ENCODE measurements at regions not wholly inside any gene's neighbourhood (a gene's known extent, or its start where the extent isn't known, plus 50 kb on each side); places are given as distances from the start of the nearest gene placed in this dataset.

DNA sequence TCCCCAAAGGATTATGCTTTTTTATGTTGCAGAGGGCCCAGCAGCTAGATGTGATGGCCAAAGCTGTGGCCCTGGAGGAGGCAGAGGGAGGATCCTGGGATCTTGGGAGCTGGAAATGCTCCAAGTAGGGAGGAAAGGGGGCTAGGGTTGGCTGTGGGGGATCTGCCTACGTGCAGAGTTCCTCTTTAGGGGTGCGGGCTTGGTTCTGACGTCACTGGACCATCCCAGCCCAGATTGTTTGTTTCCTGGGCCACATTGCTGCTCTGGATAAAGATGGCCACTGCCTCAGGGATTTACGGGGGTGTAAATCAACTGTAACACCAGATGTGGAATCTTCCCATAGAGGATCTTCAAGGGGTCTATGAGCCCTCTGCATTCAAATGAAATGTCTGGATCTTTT lies 110.3 kb upstream of the SYT13 start:
- TF ChIP-seq, protein P1, sequence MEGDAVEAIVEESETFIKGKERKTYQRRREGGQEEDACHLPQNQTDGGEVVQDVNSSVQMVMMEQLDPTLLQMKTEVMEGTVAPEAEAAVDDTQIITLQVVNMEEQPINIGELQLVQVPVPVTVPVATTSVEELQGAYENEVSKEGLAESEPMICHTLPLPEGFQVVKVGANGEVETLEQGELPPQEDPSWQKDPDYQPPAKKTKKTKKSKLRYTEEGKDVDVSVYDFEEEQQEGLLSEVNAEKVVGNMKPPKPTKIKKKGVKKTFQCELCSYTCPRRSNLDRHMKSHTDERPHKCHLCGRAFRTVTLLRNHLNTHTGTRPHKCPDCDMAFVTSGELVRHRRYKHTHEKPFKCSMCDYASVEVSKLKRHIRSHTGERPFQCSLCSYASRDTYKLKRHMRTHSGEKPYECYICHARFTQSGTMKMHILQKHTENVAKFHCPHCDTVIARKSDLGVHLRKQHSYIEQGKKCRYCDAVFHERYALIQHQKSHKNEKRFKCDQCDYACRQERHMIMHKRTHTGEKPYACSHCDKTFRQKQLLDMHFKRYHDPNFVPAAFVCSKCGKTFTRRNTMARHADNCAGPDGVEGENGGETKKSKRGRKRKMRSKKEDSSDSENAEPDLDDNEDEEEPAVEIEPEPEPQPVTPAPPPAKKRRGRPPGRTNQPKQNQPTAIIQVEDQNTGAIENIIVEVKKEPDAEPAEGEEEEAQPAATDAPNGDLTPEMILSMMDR (conservative IDR thresholded peaks at IDR 0.05), result no peak
- no peak for TF ChIP-seq EZH2 (IDR thresholded peaks at IDR 0.05; ENCODE audit: low read depth)

Data from PC-9 (cell line).